Stomach (tissue), 4 donors: ENCODE measurements at regions not wholly inside any gene's neighbourhood (a gene's known extent, or its start where the extent isn't known, plus 50 kb on each side); places are given as distances from the start of the nearest gene placed in this dataset.

Source experiments
- POLR2A ChIP-seq, 4 donors: fragments of 450-650 bp; IDR thresholded peaks; one replicate each; pipeline ENCODE4 v1.6.1; 2016; ENCODE audit warnings: antibody characterized with exemption in 4 of 4, control low read depth in 2 of 4, mild to moderate bottlenecking in 1 of 4, moderate library complexity in 1 of 4
- POLR2AphosphoS5 ChIP-seq, 3 donors: sonication (generic); formaldehyde crosslinking; IDR thresholded peaks; one replicate each; pipeline ENCODE4 v1.6.1; 2016; ENCODE audit warnings: antibody characterized with exemption in 3 of 3
- TF ChIP-seq, protein P1 (sequence below), 7 experiments: fragments of 450-650 bp in 4 of 7; fragments of 200-600 bp in 3 of 7; sonication (generic) in 3 of 7; IDR thresholded peaks; one replicate each; pipeline ENCODE4 v1.5.1; 2016 to 2019; ENCODE audit warnings: antibody characterized with exemption in 7 of 7, control low read depth in 2 of 7, mild to moderate bottlenecking in 1 of 7

DNA sequence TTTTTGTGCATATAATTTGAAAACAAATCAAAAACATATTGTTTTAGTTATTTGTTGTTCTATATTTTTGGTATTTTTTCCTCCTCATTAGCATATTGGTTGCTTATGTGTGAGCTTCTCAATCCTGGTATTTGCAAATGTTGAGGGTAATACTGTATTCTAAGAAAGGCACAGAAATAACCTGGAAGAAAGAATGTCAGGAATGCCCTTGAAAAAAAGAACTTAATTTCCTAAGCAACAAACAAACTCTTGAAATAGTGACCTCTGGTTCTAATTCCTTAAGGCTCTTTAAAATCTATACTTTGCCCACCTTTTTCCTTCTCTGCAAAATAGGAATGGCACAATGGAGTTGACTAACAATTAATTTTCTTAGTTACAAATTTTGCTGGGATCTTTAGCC is 117.5 kb downstream of the HMHB1 start:
- TF ChIP-seq POLR2A (IDR thresholded peaks at IDR 0.05) (no peak), POLR2AphosphoS5 (IDR thresholded peaks at IDR 0.05) (no peak)
- TF ChIP-seq, protein P1, sequence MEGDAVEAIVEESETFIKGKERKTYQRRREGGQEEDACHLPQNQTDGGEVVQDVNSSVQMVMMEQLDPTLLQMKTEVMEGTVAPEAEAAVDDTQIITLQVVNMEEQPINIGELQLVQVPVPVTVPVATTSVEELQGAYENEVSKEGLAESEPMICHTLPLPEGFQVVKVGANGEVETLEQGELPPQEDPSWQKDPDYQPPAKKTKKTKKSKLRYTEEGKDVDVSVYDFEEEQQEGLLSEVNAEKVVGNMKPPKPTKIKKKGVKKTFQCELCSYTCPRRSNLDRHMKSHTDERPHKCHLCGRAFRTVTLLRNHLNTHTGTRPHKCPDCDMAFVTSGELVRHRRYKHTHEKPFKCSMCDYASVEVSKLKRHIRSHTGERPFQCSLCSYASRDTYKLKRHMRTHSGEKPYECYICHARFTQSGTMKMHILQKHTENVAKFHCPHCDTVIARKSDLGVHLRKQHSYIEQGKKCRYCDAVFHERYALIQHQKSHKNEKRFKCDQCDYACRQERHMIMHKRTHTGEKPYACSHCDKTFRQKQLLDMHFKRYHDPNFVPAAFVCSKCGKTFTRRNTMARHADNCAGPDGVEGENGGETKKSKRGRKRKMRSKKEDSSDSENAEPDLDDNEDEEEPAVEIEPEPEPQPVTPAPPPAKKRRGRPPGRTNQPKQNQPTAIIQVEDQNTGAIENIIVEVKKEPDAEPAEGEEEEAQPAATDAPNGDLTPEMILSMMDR (IDR thresholded peaks at IDR 0.05), result no peak
